ENCODE measurements at regions not wholly inside any gene's neighbourhood (a gene's known extent, or its start where the extent isn't known, plus 50 kb on each side); places are given as distances from the start of the nearest gene placed in this dataset.
"Not testable (repeated sequence)": the region's sequence is repeated elsewhere in the genome, so short reads cannot be mapped to it uniquely, and the experiment has no call there.

GRCh38 chr5:118301696-118302095, 686.7 kb downstream of the DTWD2 start:
- H3K9me3 ChIP-seq (ENCODE audit: control insufficient read depth, insufficient read depth, low read length), result no peaks in the 10 kb centered on the region
- no peaks in the 10 kb centered on the region for H3K36me3 ChIP-seq (ENCODE audit: insufficient read depth, low read length)
- H3K9ac ChIP-seq (ENCODE audit: low read depth, low read length), result no peak overlapping the region
- H3K4me1 ChIP-seq (ENCODE audit: insufficient read depth, low read length), result no peaks in the 10 kb centered on the region

- Histone ChIP-seq H3K9me3 (ENCODE audit: control insufficient read depth, insufficient read depth, low read length) (no peaks in the 10 kb centered on the region), H3K4me1 (ENCODE audit: insufficient read depth, low read length) (peaks cover 10% of the 10 kb centered on the region; the same call in 1 of the 2 replicates), H3K36me3 (ENCODE audit: insufficient read depth, low read length) (no peaks in the 10 kb centered on the region), H3K9ac (ENCODE audit: low read depth, low read length) (no peak overlapping the region)
Measured at GRCh38 chr5:118295045-118295444, 693.3 kb downstream of the DTWD2 start.

- Histone ChIP-seq H3K9me3 (ENCODE audit: control insufficient read depth, insufficient read depth, low read length) (no peaks in the 10 kb centered on the region), H3K36me3 (ENCODE audit: insufficient read depth, low read length) (no peaks in the 10 kb centered on the region), H3K4me1 (ENCODE audit: insufficient read depth, low read length) (peaks cover 10% of the 10 kb centered on the region; the same call in 1 of the 2 replicates), H3K9ac (ENCODE audit: low read depth, low read length) (no peak overlapping the region)
Measured at GRCh38 chr5:118293378-118293777, 695.0 kb downstream of the DTWD2 start.

GRCh38 chr5:118290204-118290603, 698.1 kb downstream of the DTWD2 start:
- H3K36me3 ChIP-seq (ENCODE audit: insufficient read depth, low read length), result no peaks in the 10 kb centered on the region

DNA sequence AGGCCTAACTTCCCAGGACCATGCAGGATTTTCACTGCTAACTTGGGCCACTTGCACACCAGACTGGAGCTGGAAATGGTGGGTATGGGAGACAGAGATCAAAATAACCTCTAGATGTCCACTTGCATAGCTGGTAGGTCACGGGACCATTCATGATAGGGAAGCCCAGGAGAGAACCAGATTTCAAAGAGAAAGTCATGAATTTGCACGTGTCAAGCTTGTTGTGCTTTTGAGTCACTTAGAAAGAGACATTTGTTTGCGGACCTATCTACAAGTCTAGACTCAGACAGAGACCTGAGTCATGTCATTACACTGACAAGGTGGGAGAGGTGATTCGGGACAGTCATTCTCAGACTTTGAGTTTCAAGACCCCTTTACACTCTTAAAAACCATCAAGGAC, 704.1 kb downstream of the DTWD2 start:
- not testable (repeated sequence) for H3K4me1 ChIP-seq (ENCODE audit: insufficient read depth, low read length); H3K9me3 ChIP-seq (ENCODE audit: control insufficient read depth, insufficient read depth, low read length); H3K9ac ChIP-seq (ENCODE audit: low read depth, low read length); H3K36me3 ChIP-seq (ENCODE audit: insufficient read depth, low read length)

More at GRCh38 chr5:118290204-118290603, 698.1 kb downstream of the DTWD2 start:
- Histone ChIP-seq H3K9me3 (ENCODE audit: control insufficient read depth, insufficient read depth, low read length) (no peaks in the 10 kb centered on the region), H3K4me1 (ENCODE audit: insufficient read depth, low read length) (peaks cover 8% of the 10 kb centered on the region; the same call in 1 of the 2 replicates), H3K9ac (ENCODE audit: low read depth, low read length) (no peak overlapping the region)

DNA sequence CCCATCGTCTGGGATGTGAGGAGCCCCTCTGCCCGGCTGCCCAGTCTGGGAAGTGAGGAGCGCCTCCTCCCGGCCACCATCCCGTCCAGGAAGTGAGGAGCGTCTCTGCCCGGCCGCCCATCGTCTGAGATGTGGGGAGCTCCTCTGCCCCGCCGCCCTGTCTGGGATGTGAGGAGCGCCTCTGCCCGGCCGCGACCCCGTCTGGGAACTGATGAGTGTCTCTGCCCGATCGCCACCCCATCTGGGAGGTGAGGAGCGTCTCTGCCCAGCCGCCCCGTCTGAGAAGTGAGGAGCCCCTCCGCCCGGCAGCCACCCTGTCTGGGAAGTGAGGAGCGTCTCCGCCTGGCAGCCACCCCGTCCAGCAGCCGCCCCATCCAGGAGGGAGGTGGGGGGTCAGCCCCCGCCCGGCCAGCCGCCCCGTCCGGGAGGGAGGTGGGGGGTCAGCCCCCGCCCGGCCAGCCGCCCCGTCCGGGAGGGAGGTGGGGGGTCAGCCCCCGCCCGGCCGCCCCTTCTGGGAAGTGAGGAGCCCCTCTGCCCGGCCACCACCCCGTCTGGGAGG, 705.8 kb downstream of the DTWD2 start:
- not testable (repeated sequence) for H3K4me1 ChIP-seq (ENCODE audit: insufficient read depth, low read length); H3K9me3 ChIP-seq (ENCODE audit: control insufficient read depth, insufficient read depth, low read length); H3K9ac ChIP-seq (ENCODE audit: low read depth, low read length); H3K36me3 ChIP-seq (ENCODE audit: insufficient read depth, low read length)

DNA sequence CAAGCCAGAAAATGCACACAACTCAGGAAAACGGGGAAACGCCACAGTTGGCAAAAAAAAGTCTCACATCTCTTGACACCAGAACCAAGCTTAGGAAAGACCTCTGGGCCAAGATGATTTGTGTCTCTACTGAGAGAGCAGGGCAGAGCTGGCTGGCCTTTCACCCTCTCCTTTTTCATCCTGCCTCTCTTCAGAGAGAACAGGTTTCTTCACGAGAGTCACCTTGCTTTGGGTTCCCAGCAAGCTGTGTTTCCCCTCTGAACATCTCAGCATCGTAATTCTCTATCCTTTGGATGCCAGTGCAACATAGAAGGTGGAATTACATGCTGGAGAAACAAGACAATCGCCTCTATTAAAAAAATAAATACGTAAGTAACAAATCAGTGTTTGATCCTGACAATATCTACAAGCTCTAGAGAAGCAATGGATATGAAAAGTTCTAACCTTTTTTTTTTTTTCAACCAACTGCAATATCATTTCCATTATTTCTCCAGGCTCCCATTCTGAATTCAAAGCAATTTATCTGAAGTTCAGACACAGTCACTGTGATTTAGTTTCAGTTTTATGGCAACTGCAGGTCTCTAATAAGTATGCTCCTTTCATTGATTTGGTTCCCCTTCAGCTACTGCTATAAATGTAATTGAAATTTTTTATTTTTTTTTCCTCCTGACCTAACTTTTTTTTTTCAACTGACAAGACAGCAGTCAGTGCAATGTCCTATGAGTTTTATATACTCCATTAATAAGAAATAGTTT, 708.6 kb downstream of the DTWD2 start:
- no peaks in the 10 kb centered on the region for H3K9me3 ChIP-seq (ENCODE audit: control insufficient read depth, insufficient read depth, low read length)
- H3K4me1 ChIP-seq (ENCODE audit: insufficient read depth, low read length), result no peaks in the 10 kb centered on the region
- no peak overlapping the region for H3K9ac ChIP-seq (ENCODE audit: low read depth, low read length)
- H3K36me3 ChIP-seq (ENCODE audit: insufficient read depth, low read length), result no peaks in the 10 kb centered on the region

GRCh38 chr5:118270526-118270925, 717.8 kb downstream of the DTWD2 start:
- no peaks in the 10 kb centered on the region for H3K9me3 ChIP-seq (ENCODE audit: control insufficient read depth, insufficient read depth, low read length)
- H3K9ac ChIP-seq (ENCODE audit: low read depth, low read length), result no peak overlapping the region
- no peaks in the 10 kb centered on the region for H3K4me1 ChIP-seq (ENCODE audit: insufficient read depth, low read length)
- no peaks in the 10 kb centered on the region for H3K36me3 ChIP-seq (ENCODE audit: insufficient read depth, low read length)

GRCh38 chr5:118258223-118258622, 730.1 kb downstream of the DTWD2 start:
- Histone ChIP-seq H3K36me3 (ENCODE audit: insufficient read depth, low read length) (no peaks in the 10 kb centered on the region), H3K9me3 (ENCODE audit: control insufficient read depth, insufficient read depth, low read length) (no peaks in the 10 kb centered on the region), H3K4me1 (ENCODE audit: insufficient read depth, low read length) (no peaks in the 10 kb centered on the region), H3K9ac (ENCODE audit: low read depth, low read length) (no peak overlapping the region)

DNA sequence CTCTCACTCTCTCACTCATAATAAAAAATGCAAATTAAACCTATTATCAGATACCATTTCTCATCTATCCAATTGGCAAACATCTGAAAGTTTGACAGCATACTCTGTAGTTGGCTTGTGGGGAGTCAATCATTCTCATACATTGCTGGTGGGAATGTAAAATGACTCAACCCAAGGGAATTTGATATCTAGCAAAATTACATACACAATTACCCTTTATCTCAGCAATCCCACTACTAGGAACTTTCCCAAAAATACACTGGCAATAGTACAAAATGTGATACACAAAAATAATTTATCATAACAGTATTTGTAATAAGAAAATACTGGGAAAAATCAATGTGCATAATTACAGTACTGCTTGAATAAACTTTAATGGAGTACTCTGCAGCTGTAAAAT, 731.3 kb downstream of the DTWD2 start:
- no peaks in the 10 kb centered on the region for H3K4me1 ChIP-seq (ENCODE audit: insufficient read depth, low read length)
- H3K9ac ChIP-seq (ENCODE audit: low read depth, low read length), result no peak overlapping the region
- H3K9me3 ChIP-seq (ENCODE audit: control insufficient read depth, insufficient read depth, low read length), result no peaks in the 10 kb centered on the region
- H3K36me3 ChIP-seq (ENCODE audit: insufficient read depth, low read length), result no peaks in the 10 kb centered on the region

DNA sequence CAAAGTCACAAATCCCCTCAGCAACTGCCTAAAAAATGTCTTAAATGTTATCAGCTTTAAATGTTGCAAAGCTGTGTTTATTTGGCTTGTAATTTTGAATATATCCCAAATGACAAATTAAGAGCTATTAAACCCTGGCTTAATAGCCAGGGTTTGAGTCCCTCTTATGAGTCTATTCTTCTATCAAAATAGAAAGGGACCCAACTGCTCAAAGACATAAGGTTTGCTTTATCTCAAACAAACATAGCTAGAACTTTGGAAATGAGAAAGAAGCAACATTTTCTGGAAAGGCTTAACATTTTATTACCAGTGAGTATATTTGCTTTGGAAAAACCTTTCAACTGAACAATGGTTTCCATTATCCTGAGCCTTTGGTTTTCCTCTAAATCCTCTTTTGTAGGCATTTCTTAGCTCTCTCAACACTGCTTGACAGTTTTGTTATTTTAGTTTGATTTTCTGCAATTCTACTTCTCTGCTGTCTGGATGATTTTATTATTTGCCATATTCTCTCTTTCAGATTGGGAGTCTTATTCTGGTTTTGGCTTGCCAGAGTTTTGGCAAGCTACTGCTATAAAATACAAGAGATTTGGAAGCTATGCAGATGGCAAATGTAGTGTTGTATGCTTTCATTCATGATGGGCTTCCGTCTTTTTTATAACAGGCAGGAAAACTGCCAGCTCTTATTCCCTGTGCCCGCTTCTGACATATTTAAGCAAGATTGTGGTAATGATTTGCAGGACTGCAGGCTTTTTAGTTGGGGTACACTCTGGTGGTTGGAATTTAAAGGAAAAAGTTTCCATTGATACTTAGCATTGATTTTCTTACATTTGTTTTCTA, 734.9 kb downstream of the DTWD2 start:
- Histone ChIP-seq H3K4me1 (ENCODE audit: insufficient read depth, low read length) (no peaks in the 10 kb centered on the region), H3K9ac (ENCODE audit: low read depth, low read length) (no peak overlapping the region), H3K36me3 (ENCODE audit: insufficient read depth, low read length) (no peaks in the 10 kb centered on the region), H3K9me3 (ENCODE audit: control insufficient read depth, insufficient read depth, low read length) (no peaks in the 10 kb centered on the region)

DNA sequence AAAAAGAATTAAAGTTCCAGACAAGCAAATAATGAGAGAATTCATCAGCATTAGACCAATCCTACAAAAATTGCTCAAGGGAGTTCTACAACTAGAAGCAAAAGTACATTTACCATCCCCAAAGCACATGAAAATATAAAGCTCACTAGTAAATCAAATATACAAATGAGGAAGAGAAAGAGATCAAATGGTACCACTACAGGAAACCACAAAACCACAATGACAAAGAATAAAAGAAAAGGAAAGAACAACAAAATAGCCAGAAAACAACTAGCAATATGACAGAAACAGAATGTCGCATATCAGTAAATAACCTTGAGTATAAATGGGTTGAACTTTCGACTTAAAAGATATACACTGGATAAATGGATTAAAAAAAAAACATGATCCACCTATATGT, 739.0 kb downstream of the DTWD2 start:
- no peaks in the 10 kb centered on the region for H3K4me1 ChIP-seq (ENCODE audit: insufficient read depth, low read length)
- no peaks in the 10 kb centered on the region for H3K36me3 ChIP-seq (ENCODE audit: insufficient read depth, low read length)
- H3K9ac ChIP-seq (ENCODE audit: low read depth, low read length), result no peak overlapping the region
- H3K9me3 ChIP-seq (ENCODE audit: control insufficient read depth, insufficient read depth, low read length), result no peaks in the 10 kb centered on the region

- Histone ChIP-seq H3K4me1 (ENCODE audit: insufficient read depth, low read length) (no peaks in the 10 kb centered on the region), H3K9me3 (ENCODE audit: control insufficient read depth, insufficient read depth, low read length) (no peaks in the 10 kb centered on the region), H3K9ac (ENCODE audit: low read depth, low read length) (no peak overlapping the region), H3K36me3 (ENCODE audit: insufficient read depth, low read length) (no peaks in the 10 kb centered on the region)
Measured at GRCh38 chr5:118247458-118247857, 740.9 kb downstream of the DTWD2 start.

DNA sequence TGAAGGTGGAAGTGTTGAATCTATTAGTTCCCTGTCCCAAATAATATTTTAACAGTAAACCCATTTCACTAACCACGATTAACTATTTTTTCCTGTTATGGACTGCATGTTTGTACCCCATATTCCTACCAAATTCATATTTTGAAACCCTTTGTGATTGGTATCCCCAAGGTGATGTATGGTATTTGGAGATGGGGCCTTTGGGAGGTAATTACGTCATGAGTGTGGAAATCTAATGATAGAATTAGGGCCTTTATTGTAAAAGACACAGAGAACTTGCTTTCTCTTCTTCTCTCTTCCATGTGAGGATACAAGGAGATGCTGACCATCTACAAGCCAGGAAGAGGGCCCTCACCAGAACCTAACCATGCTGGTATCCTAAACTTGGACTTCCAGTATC, 744.7 kb downstream of the DTWD2 start:
- Histone ChIP-seq H3K36me3 (ENCODE audit: insufficient read depth, low read length) (no peaks in the 10 kb centered on the region), H3K9ac (ENCODE audit: low read depth, low read length) (no peak overlapping the region), H3K4me1 (ENCODE audit: insufficient read depth, low read length) (no peaks in the 10 kb centered on the region), H3K9me3 (ENCODE audit: control insufficient read depth, insufficient read depth, low read length) (no peaks in the 10 kb centered on the region)

GRCh38 chr5:118243068-118243467, 745.3 kb downstream of the DTWD2 start:
- Histone ChIP-seq H3K9me3 (ENCODE audit: control insufficient read depth, insufficient read depth, low read length) (no peaks in the 10 kb centered on the region), H3K4me1 (ENCODE audit: insufficient read depth, low read length) (no peaks in the 10 kb centered on the region), H3K36me3 (ENCODE audit: insufficient read depth, low read length) (no peaks in the 10 kb centered on the region), H3K9ac (ENCODE audit: low read depth, low read length) (no peak overlapping the region)
